ENCODE measurements at regions not wholly inside any gene's neighbourhood (a gene's known extent, or its start where the extent isn't known, plus 50 kb on each side); places are given as distances from the start of the nearest gene placed in this dataset.

- TF ChIP-seq, protein P1, sequence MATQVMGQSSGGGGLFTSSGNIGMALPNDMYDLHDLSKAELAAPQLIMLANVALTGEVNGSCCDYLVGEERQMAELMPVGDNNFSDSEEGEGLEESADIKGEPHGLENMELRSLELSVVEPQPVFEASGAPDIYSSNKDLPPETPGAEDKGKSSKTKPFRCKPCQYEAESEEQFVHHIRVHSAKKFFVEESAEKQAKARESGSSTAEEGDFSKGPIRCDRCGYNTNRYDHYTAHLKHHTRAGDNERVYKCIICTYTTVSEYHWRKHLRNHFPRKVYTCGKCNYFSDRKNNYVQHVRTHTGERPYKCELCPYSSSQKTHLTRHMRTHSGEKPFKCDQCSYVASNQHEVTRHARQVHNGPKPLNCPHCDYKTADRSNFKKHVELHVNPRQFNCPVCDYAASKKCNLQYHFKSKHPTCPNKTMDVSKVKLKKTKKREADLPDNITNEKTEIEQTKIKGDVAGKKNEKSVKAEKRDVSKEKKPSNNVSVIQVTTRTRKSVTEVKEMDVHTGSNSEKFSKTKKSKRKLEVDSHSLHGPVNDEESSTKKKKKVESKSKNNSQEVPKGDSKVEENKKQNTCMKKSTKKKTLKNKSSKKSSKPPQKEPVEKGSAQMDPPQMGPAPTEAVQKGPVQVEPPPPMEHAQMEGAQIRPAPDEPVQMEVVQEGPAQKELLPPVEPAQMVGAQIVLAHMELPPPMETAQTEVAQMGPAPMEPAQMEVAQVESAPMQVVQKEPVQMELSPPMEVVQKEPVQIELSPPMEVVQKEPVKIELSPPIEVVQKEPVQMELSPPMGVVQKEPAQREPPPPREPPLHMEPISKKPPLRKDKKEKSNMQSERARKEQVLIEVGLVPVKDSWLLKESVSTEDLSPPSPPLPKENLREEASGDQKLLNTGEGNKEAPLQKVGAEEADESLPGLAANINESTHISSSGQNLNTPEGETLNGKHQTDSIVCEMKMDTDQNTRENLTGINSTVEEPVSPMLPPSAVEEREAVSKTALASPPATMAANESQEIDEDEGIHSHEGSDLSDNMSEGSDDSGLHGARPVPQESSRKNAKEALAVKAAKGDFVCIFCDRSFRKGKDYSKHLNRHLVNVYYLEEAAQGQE (IDR thresholded peaks at IDR 0.05; ENCODE audit: unreplicated experiment) = no peak
- no peak for TF ChIP-seq POLR2AphosphoS5 (IDR thresholded peaks at IDR 0.05; ENCODE audit: low read depth)
- no peak for TF ChIP-seq EZH2phosphoT487 (IDR thresholded peaks at IDR 0.05; ENCODE audit: unreplicated experiment)
- no peak for TF ChIP-seq CTCF (conservative IDR thresholded peaks at IDR 0.05; ENCODE audit: low read depth in 2 of 2)
Measured at GRCh38 chr5:92429646-92430045, 1046.5 kb upstream of the ARRDC3 start (continued).

- ATAC-seq = no peak
- Histone ChIP-seq H3K4me1 (ENCODE audit: insufficient read depth) (no peaks in the 10 kb centered on the region), H3K4me3 (no peak overlapping the region), H3F3A (replicated peaks; ENCODE audit: low read depth) (no peaks in the 10 kb centered on the region), H3K79me2 (replicated peaks; ENCODE audit: insufficient read depth) (no peaks in the 10 kb centered on the region), H3K27me3 (ENCODE audit: insufficient read depth) (no peaks in the 10 kb centered on the region), H3K27ac (ENCODE audit: low read depth) (no peak overlapping the region), H3K9me2 (ENCODE audit: insufficient read depth) (0 out of 2 replicates have a peak, but pooled peaks cover 5% of the 10 kb centered on the region), H3K4me2 (no peak overlapping the region), H3K36me3 (ENCODE audit: insufficient read depth) (peaks cover 2% of the 10 kb centered on the region; the same call in 1 of the 2 replicates), H2AFZ (no peak overlapping the region), H4K20me1 (replicated peaks; ENCODE audit: insufficient read depth) (no peaks in the 10 kb centered on the region)
- Mint-ChIP-seq H3K27ac (no peak overlapping the region), H3K9me3 (peaks cover 25% of the 10 kb centered on the region), H3K27me3 (ENCODE audit: insufficient read depth, low read depth, poor library complexity) (no peaks in the 10 kb centered on the region), H3K4me1 (no peaks in the 10 kb centered on the region), H3K4me3 (no peak overlapping the region), H3K36me3 (ENCODE audit: low read depth) (peaks cover 13% of the 10 kb centered on the region; the same call in 2 of the 3 replicates)
- no peak for DNase-seq (ENCODE audit: low spot score)
- TF ChIP-seq CTCF (conservative IDR thresholded peaks at IDR 0.05; ENCODE audit: low read depth in 2 of 2) = no peak
- no peak for TF ChIP-seq CREB1 (CRISPR knock-in tag; IDR thresholded peaks at IDR 0.05; ENCODE audit: low read depth)
- no peak for TF ChIP-seq EZH2 (IDR thresholded peaks at IDR 0.05; ENCODE audit: low read depth, unreplicated experiment)
- TF ChIP-seq JUNB (IDR thresholded peaks at IDR 0.05; ENCODE audit: unreplicated experiment) = no peak
- no peak for TF ChIP-seq NANOG (IDR thresholded peaks at IDR 0.05; ENCODE audit: borderline replicate concordance)
- TF ChIP-seq, protein P2, sequence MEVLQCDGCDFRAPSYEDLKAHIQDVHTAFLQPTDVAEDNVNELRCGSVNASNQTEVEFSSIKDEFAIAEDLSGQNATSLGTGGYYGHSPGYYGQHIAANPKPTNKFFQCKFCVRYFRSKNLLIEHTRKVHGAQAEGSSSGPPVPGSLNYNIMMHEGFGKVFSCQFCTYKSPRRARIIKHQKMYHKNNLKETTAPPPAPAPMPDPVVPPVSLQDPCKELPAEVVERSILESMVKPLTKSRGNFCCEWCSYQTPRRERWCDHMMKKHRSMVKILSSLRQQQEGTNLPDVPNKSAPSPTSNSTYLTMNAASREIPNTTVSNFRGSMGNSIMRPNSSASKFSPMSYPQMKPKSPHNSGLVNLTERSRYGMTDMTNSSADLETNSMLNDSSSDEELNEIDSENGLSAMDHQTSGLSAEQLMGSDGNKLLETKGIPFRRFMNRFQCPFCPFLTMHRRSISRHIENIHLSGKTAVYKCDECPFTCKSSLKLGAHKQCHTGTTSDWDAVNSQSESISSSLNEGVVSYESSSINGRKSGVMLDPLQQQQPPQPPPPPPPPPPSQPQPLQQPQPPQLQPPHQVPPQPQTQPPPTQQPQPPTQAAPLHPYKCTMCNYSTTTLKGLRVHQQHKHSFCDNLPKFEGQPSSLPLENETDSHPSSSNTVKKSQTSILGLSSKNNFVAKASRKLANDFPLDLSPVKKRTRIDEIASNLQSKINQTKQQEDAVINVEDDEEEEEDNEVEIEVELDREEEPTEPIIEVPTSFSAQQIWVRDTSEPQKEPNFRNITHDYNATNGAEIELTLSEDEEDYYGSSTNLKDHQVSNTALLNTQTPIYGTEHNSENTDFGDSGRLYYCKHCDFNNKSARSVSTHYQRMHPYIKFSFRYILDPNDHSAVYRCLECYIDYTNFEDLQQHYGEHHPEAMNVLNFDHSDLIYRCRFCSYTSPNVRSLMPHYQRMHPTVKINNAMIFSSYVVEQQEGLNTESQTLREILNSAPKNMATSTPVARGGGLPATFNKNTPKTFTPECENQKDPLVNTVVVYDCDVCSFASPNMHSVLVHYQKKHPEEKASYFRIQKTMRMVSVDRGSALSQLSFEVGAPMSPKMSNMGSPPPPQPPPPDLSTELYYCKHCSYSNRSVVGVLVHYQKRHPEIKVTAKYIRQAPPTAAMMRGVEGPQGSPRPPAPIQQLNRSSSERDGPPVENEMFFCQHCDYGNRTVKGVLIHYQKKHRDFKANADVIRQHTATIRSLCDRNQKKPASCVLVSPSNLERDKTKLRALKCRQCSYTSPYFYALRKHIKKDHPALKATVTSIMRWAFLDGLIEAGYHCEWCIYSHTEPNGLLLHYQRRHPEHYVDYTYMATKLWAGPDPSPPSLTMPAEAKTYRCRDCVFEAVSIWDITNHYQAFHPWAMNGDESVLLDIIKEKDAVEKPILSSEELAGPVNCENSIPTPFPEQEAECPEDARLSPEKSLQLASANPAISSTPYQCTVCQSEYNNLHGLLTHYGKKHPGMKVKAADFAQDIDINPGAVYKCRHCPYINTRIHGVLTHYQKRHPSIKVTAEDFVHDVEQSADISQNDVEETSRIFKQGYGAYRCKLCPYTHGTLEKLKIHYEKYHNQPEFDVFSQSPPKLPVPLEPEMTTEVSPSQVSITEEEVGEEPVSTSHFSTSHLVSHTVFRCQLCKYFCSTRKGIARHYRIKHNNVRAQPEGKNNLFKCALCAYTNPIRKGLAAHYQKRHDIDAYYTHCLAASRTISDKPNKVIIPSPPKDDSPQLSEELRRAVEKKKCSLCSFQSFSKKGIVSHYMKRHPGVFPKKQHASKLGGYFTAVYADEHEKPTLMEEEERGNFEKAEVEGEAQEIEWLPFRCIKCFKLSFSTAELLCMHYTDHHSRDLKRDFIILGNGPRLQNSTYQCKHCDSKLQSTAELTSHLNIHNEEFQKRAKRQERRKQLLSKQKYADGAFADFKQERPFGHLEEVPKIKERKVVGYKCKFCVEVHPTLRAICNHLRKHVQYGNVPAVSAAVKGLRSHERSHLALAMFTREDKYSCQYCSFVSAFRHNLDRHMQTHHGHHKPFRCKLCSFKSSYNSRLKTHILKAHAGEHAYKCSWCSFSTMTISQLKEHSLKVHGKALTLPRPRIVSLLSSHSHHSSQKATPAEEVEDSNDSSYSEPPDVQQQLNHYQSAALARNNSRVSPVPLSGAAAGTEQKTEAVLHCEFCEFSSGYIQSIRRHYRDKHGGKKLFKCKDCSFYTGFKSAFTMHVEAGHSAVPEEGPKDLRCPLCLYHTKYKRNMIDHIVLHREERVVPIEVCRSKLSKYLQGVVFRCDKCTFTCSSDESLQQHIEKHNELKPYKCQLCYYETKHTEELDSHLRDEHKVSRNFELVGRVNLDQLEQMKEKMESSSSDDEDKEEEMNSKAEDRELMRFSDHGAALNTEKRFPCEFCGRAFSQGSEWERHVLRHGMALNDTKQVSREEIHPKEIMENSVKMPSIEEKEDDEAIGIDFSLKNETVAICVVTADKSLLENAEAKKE (CRISPR knock-in tag; IDR thresholded peaks at IDR 0.05) = no peak
- TF ChIP-seq, protein P3, sequence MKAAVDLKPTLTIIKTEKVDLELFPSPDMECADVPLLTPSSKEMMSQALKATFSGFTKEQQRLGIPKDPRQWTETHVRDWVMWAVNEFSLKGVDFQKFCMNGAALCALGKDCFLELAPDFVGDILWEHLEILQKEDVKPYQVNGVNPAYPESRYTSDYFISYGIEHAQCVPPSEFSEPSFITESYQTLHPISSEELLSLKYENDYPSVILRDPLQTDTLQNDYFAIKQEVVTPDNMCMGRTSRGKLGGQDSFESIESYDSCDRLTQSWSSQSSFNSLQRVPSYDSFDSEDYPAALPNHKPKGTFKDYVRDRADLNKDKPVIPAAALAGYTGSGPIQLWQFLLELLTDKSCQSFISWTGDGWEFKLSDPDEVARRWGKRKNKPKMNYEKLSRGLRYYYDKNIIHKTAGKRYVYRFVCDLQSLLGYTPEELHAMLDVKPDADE (IDR thresholded peaks at IDR 0.05) = no peak
Measured at GRCh38 chr5:92428415-92428814, 1045.3 kb upstream of the ARRDC3 start.

All from GM23338 (cell line).